HG03457 (cell line): ENCODE measurements at regions not wholly inside any gene's neighbourhood (a gene's known extent, or its start where the extent isn't known, plus 50 kb on each side); places are given as distances from the start of the nearest gene placed in this dataset.
"Not testable (repeated sequence)": the region's sequence is repeated elsewhere in the genome, so short reads cannot be mapped to it uniquely, and the experiment has no call there.

ENCODE experiments used
- ATAC-seq: cut with Tn5 transposase; IDR thresholded peaks from one replicate; pipeline ENCODE4 v1.9.1; 2021; ENCODE audit warnings: moderate number of reproducible peaks; ENCODE audit not compliant: unreplicated experiment

DNA sequence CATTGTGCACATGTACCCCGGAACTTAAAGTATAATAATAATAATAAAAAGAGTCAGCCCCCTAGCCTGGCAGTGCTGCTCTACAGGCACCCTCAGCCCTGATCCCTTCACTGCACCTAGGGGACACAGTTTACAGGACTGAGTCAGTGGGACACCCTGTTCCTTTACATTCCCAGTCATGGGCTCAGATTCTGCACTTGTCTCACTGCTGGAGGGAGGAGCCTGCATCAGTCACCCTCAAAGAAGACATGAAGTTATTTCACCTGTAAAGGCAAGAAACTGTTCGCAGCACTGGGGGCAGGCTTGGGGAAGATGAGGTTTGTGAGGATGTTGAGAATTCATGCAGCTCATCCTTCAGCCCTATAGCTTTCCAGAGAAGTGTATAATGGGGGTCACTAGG, 50.7 kb upstream of the VPREB1 start:
- no peak for ATAC-seq

DNA sequence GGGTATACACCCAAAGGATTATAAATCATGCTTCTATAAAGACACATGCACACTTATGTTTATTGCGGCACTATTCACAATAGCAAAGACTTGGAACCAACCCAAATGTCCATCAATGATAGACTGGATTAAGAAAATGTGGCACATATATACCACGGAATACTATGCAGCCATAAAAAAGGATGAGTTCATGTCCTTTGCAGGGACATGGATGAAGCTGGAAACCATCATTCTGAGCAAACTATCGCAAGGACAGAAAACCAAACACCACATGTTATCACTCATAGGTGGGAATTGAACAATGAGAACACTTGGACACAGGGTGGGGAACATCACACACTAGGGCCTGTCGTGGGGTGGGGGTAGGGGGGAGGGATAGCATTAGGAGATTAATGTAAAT, 51.1 kb upstream of the VPREB1 start:
- not testable (repeated sequence) for ATAC-seq

DNA sequence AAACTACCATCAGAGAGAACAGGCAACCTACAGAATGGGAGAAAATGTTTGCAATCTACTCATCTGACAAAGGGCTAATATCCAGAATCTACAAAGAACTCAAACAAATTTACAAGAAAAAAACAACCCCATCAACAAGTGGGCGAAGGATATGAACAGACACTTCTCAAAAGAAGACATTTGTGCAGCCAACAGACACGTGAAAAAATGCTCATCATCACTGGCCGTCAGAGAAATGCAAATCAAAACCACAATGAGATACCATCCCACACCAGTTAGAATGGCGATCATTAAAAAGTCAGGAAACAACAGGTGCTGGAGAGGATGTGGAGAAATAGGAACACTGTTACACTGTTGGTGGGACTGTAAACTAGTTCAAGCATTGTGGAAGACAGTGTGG, 51.6 kb upstream of the VPREB1 start:
- not testable (repeated sequence) for ATAC-seq

DNA sequence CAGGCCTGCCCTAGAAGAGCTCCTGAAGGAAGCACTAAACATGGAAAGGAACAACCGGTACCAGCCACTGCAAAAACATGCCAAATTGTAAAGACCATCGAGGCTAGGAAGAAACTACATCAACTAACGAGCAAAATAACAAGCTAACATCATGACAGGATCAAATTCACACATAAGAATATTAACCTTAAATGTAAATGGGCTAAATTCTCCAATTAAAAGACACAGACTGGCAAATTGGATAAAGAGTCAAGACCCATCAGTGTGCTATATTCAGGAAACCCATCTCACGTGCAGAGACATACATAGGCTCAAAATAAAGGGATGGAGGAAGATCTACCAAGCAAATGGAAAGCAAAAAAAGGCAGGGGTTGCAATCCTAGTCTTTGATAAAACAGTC, 54.8 kb upstream of the VPREB1 start:
- not testable (repeated sequence) for ATAC-seq

DNA sequence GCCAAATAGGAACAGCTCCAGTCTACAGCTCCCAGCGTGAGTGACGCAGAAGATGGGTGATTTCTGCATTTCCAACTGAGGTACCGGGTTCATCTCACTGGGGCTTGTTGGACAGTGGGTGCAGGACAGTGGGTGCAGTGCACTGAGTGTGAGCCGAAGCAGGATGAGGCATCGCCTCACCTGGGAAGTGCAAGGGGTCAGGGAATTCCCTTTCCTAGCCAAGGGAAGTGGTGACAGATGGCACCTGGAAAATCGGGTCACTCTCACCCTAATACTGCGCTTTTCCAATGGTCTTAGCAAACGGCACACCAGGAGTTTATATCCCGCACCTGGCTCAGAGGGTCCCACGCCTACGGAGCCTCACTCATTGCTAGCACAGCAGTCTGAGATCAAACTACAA, 56.7 kb upstream of the VPREB1 start:
- ATAC-seq, result not testable (repeated sequence)

DNA sequence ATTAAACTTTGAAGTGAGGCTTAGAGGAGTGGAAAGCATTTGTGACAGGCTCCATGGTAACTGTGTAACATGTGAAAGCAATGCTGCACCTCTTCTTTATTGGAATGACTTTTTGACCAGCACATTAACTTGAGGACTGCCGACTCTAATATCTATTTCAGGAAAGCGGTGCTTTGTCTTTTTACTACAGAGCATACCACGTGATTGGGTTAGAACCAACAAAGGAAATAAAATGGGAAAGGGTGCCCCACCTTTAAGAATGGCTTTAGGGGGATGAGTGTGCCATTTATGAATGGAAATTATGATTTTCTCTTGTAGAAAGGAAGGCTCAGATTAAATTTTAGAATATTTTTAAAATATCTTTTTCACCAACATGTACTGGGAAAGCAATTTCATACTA, 57.3 kb upstream of the VPREB1 start:
- no peak for ATAC-seq

DNA sequence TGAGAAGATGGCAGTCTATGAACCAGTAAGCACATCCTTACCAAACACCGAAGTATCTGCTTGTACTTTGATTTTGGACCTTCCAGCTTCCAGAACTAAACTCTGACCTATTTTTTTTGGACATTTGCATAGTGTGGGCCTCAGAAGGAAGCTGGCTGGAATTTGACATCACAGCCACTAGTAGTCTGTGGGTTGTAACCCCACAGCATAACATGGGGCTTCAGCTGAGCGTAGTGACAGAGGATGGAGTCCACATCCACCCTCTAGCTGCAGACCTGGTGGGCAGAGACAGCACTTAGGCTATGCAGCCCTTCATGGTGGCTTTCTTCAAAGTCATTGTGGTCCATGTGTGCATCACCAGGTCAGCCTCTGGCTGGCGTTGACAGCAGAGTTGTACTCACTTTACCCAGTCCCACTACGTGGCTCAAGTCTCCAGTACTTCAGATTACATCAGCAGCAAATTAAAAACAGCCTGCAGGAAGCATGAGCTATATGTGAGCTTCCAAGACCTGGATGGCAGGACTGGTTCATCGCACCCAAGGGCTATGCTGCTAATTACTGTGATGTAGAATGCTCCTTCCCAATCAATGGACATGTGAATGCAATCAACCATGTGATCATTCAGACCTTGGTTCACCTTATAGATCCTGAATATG, 58.6 kb upstream of the VPREB1 start:
- ATAC-seq, result no peak

DNA sequence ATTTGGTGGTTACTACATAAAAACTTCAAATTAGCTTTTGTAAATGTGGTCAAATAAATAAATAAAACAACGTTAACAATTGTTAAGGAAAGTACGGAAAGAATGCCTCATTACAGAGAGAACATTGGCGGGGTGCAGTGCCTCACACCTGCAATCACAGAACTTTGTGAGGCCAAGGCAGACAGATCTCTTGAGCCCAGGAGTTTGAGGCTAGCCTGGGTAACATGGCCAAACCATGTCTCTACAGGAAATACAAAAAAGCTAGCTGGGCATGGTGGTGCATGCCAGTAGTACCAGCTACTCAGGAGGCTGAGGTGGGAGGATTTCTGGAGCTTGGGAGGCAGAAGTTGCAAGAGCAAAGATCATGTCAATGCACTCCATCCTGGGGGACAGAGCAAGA, 59.4 kb upstream of the VPREB1 start:
- ATAC-seq, result no peak

DNA sequence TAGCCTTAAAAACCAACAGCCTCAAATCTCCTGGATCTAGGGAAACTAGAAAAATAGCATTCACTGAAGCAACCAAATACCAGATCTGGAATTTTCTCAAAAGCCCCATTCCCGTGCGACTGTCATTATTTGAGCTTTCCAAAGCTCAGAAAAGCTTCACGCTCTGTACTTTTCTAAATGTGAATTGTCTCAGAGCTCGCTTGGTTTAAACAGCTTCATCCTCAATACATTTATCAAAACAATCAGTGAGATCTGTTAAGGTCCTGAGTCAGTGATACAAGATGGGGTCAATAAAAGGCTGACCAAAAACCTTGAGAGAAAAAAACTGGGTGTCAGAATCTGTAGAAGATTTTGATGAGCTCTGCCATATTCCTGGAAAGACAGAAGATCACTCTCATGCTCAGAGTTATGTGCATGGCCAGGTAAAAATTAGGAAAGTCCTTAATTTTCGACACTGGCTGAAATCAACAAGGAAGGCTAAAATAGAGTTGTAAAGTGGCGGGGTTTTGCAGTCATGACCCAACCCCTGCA, 60.2 kb upstream of the VPREB1 start:
- ATAC-seq, result no peak

DNA sequence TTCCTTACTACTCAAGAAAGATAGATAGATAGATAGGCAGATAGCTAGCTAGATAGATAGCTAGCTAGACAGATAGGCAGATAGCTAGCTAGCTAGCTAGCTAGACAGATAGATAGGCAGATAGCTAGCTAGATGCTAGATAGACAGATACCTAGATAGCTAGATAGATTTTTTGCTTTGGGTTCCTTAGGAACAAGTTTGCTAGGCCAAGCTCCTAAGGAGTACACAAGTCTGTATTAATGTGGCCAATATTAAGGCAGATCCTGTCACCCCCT, 61.7 kb upstream of the VPREB1 start:
- ATAC-seq, result no peak

DNA sequence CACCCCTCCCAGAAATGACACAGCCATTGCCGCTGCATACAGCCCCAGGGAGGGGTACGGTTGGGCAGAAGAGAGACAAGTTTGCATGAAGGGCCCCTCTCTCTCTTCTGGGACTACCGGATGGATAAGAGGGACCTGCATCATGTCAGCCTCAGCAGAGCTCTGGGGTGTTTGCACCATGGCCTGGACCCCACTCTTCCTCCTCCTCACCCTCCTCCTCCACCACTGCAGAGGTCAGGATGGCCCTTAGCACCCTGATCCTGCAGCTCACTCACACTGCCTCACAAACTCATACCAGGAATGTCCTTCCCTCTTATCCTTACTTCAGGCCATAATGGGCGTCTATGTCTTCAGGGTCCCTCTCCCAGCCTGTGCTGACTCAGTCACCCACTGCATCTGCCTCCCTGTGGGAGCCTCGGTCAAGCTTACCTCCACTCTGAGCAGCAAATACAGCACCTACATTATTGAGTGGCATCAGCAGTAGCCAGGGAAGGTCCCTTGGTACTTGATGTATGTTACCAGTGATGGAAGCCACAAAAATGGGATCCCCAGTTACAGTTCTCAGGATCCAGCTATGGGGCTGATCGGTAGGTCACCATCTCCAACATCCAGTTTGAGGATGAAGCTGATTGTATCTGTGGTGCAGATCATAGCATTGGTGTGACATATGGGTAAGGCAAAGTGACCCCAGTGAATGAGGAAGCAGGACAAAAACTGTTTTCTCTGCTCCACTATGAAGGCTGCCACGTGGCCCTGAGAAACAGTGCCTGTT, 62.2 kb upstream of the VPREB1 start:
- no peak for ATAC-seq

DNA sequence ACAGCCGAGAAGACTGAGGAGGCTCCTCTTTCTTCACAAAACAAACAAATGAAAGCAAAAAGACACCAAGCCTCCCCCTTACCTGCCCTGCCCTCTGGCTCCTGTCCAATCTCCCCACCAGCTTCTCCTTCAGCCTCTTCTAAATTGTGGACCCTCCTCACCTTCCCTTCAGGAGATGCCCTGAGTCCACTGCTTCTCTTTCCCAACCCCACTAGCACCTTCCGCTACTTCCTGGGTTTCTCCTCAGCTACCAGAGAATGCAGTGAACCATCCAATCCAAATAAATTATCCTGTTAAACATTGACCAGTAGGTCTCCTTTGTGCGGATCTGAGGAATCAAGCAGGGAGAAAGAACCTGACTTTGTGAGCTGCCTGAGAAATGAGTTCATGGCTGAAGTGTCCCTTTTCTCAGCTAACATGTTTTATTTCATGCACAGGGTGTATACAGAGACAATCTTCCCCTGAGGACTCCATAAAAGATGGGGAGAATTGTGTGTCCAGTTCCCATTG, 63.2 kb upstream of the VPREB1 start:
- no peak for ATAC-seq

DNA sequence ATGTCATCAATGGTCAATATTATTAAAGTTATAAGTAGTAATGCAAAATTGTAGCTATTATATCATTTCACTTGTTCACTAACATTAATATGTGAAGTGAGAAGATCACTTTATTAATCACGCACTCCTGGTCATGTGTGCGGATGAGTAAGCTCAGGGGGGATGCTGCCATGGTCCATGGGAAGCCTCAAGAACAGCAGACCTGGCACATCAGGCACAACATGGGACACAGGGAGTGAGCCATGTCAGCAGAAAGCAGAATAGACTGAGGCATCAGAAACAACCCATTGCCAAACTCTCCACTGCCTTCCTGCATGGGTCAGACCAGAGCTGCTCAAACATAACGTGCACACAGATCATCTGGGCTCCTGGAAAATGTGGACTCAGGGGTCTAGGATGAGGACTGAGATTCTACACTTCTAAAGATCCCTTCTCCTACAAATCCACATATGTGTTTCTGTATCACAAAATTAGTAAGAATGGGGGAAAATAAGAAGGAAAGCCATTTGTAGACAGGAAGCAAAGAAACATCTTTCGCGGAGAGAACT, 63.8 kb upstream of the VPREB1 start:
- ATAC-seq, result no peak

DNA sequence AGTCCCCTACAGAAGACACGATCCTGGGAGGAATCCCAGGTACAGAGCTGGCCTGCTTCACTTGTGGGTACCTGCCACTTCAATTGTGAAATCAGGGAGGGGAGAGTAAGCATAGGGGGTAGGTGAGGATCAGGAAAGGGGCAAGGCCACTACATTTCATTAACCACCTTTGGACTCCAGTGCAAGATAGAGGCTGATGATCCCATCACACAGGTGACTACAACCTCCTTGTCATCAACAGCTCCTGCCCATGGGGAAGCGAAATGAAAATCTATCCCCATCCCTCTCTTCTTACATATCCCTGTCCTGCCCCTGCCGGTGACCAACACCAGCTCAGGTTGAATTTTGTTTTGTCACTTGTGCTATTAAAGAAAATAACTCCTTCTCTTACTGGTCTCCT, 64.7 kb upstream of the VPREB1 start:
- no peak for ATAC-seq

DNA sequence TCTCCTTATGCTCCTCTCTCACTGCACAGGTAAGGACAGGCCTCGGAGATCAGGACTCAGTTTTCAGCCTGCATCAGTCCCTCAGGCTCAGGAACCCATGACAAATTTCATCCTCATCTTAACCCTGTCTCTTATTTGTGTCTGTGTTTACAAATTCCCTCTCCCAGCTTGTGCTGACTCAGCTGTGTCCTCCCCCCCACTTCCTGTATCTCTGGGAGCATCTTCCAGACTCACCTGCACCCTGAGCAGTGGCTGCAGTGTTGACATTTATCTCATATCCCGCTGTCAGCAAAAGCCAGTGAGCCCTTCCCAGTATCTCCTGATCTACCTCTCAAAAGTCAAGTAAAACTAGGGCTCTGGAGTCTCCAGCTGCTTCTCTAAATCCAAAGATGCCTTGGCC, 65.6 kb upstream of the VPREB1 start:
- no peak for ATAC-seq

DNA sequence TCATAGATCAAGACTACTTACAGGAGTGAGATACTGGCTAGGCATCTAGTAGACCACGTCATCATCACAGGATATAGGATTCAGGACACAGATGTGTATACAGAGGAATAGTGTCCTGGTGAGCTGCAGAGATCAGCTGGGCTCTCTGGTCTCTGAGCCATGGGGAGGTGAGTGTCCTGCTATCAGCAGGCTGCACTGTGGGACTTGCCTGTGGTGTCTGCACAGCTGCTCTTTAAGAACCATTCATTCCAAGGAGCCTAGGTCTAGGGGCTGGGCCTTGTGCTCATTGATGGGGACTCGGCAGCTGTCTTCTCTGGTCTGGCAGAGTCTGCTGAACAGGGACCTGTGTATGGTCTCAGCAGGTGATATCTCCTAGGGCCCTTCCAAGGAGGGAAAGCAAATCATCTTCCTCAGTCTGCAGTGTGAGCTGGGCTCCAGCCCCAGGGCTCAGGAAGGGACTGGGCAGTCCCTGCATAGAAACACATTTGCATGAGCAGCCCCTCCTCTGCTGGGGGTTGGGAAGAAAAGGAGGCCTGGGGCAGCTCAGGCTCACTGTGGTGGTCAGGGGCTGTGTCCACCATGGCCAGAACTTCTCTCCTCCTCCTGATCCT, 66.1 kb upstream of the VPREB1 start:
- no peak for ATAC-seq

DNA sequence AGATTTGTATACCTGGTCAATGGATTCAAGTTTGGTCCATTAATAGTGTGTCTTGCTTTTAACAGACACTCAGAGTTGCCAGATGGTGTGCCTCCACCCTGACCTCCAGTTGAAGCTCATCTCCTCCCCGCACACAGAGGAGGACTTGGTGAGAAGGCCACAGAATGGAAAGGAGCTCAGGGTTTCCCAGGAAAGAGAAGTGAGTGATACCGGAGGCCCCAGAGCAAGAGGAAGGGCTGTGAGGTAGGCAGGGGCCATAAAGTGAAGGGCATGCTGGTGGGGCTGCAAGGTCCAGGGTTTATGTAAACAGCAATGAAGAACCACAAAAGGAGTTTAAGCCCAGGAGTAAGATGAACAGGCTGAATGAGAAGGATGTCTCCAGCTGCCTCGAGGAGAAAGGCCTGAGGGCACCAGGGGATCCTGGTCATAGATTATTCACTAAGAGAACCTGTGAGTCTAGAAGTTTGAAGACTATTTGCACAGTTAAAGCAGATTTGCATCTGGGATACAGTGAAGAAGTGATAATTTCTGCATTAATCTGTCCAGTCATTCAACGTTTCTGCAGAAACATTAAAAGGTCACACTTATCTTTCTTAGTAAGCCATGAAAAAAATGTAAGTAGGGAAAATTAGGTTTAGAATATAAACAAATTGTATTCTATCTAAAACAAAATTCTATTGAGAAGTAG, 67.5 kb upstream of the VPREB1 start:
- no peak for ATAC-seq

DNA sequence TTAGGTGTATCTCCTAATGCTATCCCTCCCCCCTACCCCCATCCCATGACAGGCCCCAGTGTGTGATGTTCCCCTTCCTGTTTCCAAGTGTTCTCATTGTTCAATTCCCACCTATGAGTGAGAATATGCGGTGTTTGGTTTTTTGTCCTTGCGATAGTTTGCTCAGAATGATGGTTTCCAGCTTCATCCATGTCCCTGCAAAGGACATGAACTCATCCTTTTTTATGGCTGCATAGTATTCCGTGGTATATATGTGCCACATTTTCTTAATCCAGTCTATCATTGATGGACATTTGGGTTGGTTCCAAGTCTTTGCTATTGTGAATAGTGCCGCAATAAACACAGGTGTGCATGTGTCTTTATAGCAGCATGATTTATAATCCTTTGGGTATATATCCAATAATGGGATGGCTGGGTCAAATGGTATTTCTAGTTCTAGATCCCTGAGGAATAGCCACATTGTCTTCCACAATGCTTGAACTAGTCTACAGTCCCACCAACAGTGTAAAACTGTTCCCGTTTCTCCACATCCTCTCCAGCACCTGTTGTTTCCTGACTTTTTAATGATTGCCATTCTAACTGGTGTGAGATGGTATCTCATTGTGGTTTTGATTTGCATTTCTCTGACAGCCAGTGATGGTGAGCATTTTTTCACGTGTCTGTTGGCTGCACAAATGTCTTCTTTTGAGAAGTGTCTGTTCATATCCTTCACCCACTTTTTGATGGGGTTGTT, 71.5 kb upstream of the VPREB1 start:
- not testable (repeated sequence) for ATAC-seq

DNA sequence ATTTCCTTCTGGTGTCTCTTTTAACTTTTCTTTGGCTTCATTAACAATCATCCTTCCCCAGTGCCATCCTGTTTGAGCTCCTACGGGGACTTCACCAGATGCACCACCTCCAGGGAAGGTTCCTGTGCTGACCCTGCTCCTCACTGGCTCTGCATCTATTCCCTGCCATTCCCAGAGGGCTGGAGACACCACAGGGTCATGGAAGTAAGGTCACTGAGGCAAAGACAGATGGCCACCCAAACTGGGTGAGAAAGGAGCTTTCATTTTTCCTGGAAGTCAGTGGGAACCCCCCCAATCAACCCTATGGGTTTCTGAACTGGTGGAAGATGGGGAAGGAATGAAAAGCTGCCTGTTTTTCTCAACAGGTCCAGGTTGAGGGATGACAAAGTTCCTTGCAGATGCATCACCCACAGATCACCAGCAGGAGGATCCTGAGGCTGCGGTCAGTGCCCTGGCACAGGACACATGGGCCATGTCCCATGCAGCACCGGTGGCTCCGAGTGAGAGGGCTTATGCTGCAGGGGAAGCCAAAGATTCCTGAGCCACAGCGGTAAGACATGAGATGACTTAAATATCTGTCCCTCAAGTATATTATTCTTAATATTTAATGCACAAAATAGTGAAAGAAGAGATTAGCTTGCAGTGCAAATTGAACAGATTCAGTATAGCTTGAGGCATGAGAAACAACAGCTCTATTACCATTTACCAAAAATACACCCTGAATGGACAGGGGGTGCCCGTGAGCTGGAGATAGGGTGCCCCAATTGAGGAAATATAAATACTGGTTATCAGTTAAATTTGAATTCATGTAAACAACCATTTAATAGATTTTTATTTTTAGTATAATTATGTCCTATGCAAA, 73.0 kb upstream of the VPREB1 start:
- no peak for ATAC-seq

DNA sequence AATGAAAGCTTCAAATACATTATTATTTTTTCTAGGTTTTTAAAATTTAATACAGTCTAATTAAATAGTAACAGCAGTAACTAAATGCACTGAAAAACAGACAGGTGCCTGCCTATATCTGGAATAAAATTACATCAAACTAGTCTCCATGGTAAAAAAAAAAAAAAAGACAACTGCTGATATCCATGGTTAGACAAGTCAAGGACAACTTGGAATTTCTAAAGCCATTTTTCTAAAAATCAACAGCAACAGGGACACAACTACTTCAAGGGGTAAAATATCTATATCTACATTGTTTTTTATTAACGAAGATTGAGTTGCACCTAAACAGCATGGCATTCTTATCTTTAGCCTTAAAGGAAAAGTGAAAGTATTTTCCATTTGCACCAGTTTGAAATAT, 74.7 kb upstream of the VPREB1 start:
- no peak for ATAC-seq
